Middle frontal gyrus (tissue), 1 donor: ENCODE measurements at regions not wholly inside any gene's neighbourhood (a gene's known extent, or its start where the extent isn't known, plus 50 kb on each side); places are given as distances from the start of the nearest gene placed in this dataset.
"Not testable (repeated sequence)": the region's sequence is repeated elsewhere in the genome, so short reads cannot be mapped to it uniquely, and the experiment has no call there.

Experiments used
- DNase-seq: peaks from one replicate; pipeline ENCODE4 v3.0.0-alpha.2; 2015; ENCODE audit warnings: low spot score; ENCODE audit errors: extremely low spot score

GRCh38 chr4:111992351-111993168 lies 152.7 kb upstream of the FAM241A start:
- no peak for DNase-seq

- DNase-seq: no peak
Observed at GRCh38 chr4:111994392-111994791, 150.9 kb upstream of the FAM241A start.

- no peak for DNase-seq
Observed at GRCh38 chr4:111997785-111998184, 147.5 kb upstream of the FAM241A start.

- no peak for DNase-seq
Observed at GRCh38 chr4:111999801-112000200, 145.5 kb upstream of the FAM241A start.

GRCh38 chr4:112001041-112001440 lies 144.2 kb upstream of the FAM241A start:
- no peak for DNase-seq

GRCh38 chr4:112002248-112002661 lies 143.0 kb upstream of the FAM241A start:
- no peak for DNase-seq

- no peak for DNase-seq
Observed at GRCh38 chr4:112003231-112003907, 141.9 kb upstream of the FAM241A start.

GRCh38 chr4:112005027-112005426 lies 140.2 kb upstream of the FAM241A start:
- DNase-seq: no peak

- DNase-seq: no peak
Observed at GRCh38 chr4:112007391-112007790, 137.9 kb upstream of the FAM241A start.

GRCh38 chr4:112015960-112016359 lies 129.3 kb upstream of the FAM241A start:
- no peak for DNase-seq

GRCh38 chr4:112023402-112023950 lies 121.8 kb upstream of the FAM241A start:
- no peak for DNase-seq

- no peak for DNase-seq
Observed at GRCh38 chr4:112026058-112026457, 119.2 kb upstream of the FAM241A start.

GRCh38 chr4:112029771-112030171 lies 115.5 kb upstream of the FAM241A start:
- no peak for DNase-seq

- peak; percentile 15 for DNase-seq
Observed at GRCh38 chr4:112031712-112032328, 113.4 kb upstream of the FAM241A start.

- no peak for DNase-seq
Observed at GRCh38 chr4:112036886-112037285, 108.4 kb upstream of the FAM241A start.

GRCh38 chr4:112038861-112039260 lies 106.4 kb upstream of the FAM241A start:
- no peak for DNase-seq

GRCh38 chr4:112049119-112049518 lies 96.1 kb upstream of the FAM241A start:
- DNase-seq: not testable (repeated sequence)

GRCh38 chr4:112053825-112054350 lies 91.4 kb upstream of the FAM241A start:
- DNase-seq: no peak

GRCh38 chr4:112055100-112055499 lies 90.2 kb upstream of the FAM241A start:
- DNase-seq: no peak

GRCh38 chr4:112057470-112057869 lies 87.8 kb upstream of the FAM241A start:
- DNase-seq: no peak

- no peak for DNase-seq
Observed at GRCh38 chr4:112058433-112058832, 86.8 kb upstream of the FAM241A start.

GRCh38 chr4:112060212-112060611 lies 85.0 kb upstream of the FAM241A start:
- DNase-seq: no peak
